Iris pigment epithelial cell (primary cell): ENCODE measurements at regions not wholly inside any gene's neighbourhood (a gene's known extent, or its start where the extent isn't known, plus 50 kb on each side); places are given as distances from the start of the nearest gene placed in this dataset.
"Not testable (repeated sequence)": the region's sequence is repeated elsewhere in the genome, so short reads cannot be mapped to it uniquely, and the experiment has no call there.

Source experiments
- DNase-seq: peaks from one replicate; pipeline ENCODE4 v3.0.0-alpha.2; 2011; ENCODE audit warnings: low read depth

DNA sequence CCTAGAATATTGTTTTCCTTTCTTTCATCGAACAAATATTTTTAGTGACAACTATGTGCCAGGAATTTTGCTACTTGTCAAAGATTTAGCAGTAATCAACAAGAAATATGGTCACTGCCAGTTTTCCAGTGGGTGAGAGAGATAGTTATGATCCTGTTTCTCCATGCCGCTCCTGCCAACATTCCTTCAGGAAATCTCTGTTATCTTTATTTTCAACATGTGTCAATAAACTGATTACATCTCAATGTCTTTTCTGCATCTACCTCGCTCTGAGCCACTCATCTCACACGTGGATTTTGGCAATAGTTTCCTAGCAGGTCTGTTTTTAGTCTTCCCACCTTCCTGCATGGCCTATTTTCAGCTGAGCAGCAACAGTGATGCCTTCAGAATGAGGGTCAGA, 650.0 kb upstream of the STXBP6 start:
- no peak for DNase-seq

DNA sequence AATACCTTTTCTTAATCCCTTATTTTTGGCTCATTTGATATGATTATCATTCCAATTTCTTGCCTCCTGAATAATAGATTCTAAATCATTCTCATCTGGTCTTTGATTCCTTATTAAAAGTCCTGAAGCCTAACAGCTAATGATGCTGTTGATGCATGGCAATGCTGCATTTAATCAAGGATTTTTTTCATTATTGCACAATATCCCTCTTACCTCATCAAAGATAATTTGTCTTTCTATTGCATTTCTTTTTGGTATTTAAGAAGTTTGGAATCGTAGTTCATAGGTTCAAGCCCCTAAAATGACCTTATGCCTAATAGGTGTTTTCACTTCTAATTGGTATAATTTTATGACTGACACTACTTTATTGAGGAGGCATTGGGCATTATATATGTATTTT, 648.2 kb upstream of the STXBP6 start:
- no peak for DNase-seq

GRCh38 chr14:25696176-25696575, 646.2 kb upstream of the STXBP6 start:
- no peak for DNase-seq

DNA sequence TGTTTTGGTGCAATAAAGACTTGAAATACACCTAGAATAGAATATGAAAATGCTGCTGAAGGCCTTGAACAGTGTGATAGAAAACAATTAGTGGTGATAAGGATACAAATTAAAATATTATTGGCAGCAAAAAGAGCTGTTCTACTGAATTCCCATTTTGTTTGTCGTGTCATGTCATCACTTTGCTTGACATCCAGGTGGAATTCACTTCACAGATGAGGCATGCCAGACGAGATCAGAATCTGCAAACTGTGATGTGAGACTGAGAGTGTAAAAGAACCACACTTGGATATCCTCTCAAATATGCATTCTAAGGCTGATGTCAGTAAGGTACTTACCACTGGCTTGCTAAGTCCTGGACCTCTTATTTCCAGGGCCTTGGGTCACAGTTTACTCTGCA, 635.1 kb upstream of the STXBP6 start:
- no peak for DNase-seq

- DNase-seq: no peak
Measured at GRCh38 chr14:25680934-25681333, 631.0 kb upstream of the STXBP6 start.

DNA sequence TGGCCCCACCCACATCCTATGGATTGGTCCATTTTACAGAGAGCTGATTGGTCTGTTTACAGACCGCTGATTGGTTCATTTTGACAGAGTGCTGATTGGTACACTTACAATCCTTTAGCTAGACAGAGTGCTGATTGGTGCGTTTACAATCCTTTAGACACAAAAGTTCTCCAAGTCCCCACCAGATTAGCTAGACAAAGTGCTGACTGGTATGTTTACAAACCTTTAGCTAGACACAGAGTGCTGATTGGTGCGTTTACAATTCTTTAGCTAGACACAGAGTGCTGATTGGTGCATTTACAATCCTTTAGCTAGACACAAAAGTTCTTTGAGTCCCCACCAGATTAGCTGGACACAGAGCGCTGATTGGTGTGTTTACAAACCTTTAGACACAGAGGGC, 630.6 kb upstream of the STXBP6 start:
- not testable (repeated sequence) for DNase-seq

DNA sequence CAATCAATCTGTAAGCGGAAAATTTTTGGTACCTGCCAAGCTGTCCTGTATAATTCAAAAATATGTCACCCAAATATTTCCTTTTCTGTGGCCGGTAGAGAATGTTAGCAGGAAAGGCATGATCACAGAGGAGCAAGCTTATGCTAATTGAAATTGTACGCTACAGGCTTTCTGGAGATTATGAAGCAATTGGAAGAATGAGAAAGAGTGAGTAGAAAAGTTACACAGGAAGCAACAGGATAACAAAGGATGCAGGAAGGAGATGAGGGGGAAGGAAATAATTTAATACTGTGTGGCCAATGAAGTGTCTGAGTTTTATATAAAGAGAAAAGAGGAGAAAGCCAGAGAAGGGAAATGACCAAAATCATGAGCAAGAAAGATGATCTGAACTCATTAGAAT, 627.2 kb upstream of the STXBP6 start:
- DNase-seq: no peak

DNA sequence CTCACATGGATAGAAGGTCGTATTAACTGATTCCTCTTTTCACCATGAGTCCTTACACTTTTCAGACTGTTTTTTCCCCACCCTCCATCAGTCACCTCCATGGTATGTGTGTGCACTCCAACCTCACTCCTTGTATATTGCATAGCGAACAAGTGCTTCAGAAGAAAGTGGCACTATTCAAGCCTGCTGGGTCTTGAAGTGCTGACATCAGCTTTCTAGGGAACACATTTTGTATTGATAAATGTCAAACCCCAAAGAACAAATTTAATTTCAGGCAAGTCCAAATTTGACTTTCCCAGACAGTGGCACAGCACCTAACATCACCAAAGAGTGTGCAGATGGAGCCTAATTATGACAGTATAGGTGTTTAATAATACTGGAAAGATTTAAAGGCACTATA, 617.4 kb upstream of the STXBP6 start:
- DNase-seq: no peak

GRCh38 chr14:25666877-25667276, 616.9 kb upstream of the STXBP6 start:
- no peak for DNase-seq

- DNase-seq: no peak
Measured at GRCh38 chr14:25658988-25659387, 609.0 kb upstream of the STXBP6 start.

DNA sequence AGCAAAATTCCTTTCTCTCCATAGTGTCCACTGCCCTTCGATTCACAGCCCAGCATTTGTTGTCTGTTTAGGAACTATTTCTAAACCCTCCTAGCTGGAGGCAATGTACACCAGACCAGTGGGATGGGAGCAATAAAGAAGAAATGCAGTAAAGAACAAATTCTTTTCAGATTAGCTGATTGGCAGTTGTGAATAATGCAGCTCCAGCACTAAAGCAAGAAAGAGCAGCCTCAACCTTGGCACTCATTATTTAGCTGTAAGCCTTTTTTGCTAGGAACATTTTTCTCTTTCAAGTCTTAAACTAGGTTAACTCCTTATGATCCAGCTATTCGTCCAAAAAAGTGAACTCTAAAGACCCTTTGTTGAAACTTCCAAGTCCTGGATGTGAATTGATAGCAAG, 580.5 kb upstream of the STXBP6 start:
- DNase-seq: no peak

GRCh38 chr14:25628978-25629377, 579.0 kb upstream of the STXBP6 start:
- no peak for DNase-seq

GRCh38 chr14:25628390-25628789, 578.4 kb upstream of the STXBP6 start:
- no peak for DNase-seq

- DNase-seq: no peak
Measured at GRCh38 chr14:25626986-25627385, 577.0 kb upstream of the STXBP6 start.

GRCh38 chr14:25622763-25623162, 572.8 kb upstream of the STXBP6 start:
- DNase-seq: no peak

DNA sequence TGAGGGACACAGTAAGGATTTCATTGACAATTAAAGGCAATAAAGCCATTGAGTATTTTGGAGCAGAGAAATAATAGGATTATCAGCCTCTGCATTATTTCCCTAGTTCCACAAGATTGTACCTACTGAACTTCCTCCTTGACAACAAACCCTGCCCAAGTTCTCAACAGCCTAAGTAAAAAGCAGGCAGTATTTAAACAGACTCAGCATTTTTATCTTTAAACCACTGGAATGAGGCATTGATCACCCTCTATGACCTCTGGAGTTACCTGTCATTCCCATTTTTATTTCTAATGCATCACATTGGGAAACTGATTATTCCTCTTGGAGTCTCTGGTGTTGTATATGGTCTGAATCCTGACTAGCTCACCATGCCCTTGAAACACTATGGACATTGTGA, 570.6 kb upstream of the STXBP6 start:
- DNase-seq: no peak

DNA sequence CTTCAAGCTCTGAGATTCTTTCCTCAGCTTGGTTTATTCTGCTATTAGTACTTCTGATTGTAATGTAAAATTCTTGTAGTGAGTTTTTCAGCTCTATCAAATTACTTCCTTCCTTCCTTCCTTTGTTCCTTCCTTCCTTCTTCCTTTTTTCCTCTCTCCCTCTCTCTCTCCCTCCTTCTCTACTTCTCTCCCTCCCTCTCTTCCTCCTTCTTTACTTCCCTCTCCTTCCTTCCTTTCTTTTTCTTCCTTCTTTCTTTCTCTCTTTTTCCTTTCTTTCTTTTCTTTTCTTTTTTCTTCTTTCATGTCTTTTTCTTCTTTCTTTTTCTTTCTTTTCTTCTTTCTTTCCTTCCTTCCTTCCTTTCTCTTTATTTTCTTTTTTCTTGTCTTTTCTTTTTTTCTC, 565.2 kb upstream of the STXBP6 start:
- no peak for DNase-seq

GRCh38 chr14:25607192-25607591, 557.2 kb upstream of the STXBP6 start:
- DNase-seq: no peak

GRCh38 chr14:25602106-25602505, 552.2 kb upstream of the STXBP6 start:
- DNase-seq: no peak

GRCh38 chr14:25588751-25589150, 538.8 kb upstream of the STXBP6 start:
- no peak for DNase-seq

GRCh38 chr14:25574628-25575325, 524.8 kb upstream of the STXBP6 start:
- DNase-seq: no peak

DNA sequence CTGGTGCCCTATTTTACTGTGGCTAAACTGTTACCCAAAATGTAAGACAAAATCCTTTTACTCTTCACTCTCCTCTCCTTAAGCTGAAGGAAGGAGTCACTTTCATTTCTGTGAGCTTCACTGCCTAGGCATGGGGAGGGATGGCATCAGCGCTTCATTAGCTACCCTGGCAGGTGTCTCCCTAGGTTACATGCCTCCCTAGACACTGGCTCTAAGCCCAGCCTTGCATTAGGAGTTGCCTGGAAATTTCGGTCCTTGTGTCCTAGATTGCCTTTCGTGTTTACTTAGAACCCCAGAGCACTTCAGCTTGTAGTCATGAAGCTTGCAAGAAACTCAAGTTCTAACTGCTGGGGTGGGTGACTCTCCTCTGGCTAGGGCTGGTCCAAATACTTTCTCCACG, 520.5 kb upstream of the STXBP6 start:
- no peak for DNase-seq

DNA sequence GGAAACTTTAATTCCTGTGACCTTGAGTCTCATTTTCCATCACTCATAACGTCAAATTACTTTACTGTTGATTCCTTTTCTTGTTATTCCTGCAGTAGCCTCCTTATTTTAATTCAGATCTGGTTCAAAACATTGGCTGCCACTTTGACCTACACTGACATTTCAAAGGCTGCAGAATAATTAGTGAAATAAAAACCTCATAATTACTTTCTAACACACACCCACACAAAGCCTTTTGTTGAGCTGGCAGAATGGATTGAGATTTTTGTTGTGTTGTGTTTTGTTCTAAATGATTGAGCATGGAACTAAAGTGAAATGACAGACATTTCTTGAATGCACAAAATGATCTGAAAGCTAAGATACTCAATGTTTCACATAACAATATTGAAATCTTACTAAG, 507.5 kb upstream of the STXBP6 start:
- DNase-seq: no peak

GRCh38 chr14:25552826-25553225, 502.9 kb upstream of the STXBP6 start:
- no peak for DNase-seq

DNA sequence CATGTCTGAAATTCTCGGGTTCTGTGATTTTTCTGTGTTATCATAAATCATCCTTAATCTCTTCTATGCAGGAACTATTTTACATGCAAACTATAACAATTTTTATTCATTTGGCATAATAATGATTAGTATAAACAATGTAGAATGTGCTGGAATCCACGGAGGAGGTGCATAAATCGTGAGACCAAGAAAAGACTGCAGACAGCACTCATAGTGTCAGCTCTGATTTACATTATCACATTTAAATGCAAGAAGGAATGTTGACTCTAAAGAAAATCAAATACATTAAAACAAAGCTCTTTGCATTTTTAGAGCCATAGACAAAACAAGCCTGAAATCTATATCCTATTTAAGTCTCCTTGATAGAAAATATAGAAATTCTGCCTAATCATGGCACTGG, 501.7 kb upstream of the STXBP6 start:
- no peak for DNase-seq
